ENCODE measurements at regions not wholly inside any gene's neighbourhood (a gene's known extent, or its start where the extent isn't known, plus 50 kb on each side); places are given as distances from the start of the nearest gene placed in this dataset.

GRCh38 chr7:13822678-13823077 is 166.8 kb downstream of the ETV1 start:
- no peak for DNase-seq

DNA sequence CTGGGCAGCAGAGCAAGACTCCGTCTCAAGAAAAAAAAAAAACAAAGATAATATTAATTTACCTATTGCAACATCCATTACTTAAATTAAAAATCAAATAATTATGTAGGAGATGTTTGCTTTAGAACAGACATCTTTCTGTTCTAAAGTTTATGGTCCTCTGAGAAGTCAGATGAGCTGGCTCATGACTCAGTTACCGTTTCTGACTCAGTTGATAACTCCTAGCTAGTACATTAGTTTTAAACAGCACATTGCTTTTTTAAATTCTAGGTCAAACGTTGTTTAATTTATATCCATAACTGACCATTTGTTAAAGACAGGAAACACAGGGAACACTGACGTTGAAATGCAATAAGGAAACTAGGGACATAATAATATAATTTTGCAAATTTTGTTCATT is 162.7 kb downstream of the ETV1 start:
- DNase-seq = no peak

GRCh38 chr7:13827716-13828115 is 161.8 kb downstream of the ETV1 start:
- DNase-seq = no peak

GRCh38 chr7:13829231-13829630 is 160.2 kb downstream of the ETV1 start:
- DNase-seq = no peak

GRCh38 chr7:13829914-13830900 is 159.3 kb downstream of the ETV1 start:
- DNase-seq = no peak

DNA sequence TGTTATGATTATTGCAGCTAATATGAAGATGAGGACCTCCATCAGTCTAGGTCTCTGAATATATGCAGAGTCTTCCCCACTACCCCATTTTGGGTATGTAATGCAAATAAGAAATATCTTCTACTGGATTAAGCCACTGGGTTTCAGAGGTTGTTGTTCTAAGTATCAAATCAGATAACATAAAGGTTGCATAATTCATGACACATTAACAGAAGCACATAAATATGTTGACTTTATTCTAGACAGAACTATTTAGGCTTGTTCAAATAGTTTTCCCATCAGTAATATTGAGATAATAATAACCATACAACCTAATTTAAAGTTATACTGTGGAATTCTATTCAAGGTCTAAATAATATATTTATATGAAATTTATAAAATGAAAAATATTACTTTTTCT is 157.1 kb downstream of the ETV1 start:
- no peak for DNase-seq

- no peak for DNase-seq
These were observed 155.1 kb downstream of the ETV1 start for GRCh38 chr7:13834328-13834761.

GRCh38 chr7:13835442-13835841 is 154.0 kb downstream of the ETV1 start:
- DNase-seq = no peak

GRCh38 chr7:13839063-13839462 is 150.4 kb downstream of the ETV1 start:
- DNase-seq = no peak

All from suppressor macrophage treated with lipopolysaccharide for 1 hour (primary cell).